ENCODE measurements at regions not wholly inside any gene's neighbourhood (a gene's known extent, or its start where the extent isn't known, plus 50 kb on each side); places are given as distances from the start of the nearest gene placed in this dataset.

DNA sequence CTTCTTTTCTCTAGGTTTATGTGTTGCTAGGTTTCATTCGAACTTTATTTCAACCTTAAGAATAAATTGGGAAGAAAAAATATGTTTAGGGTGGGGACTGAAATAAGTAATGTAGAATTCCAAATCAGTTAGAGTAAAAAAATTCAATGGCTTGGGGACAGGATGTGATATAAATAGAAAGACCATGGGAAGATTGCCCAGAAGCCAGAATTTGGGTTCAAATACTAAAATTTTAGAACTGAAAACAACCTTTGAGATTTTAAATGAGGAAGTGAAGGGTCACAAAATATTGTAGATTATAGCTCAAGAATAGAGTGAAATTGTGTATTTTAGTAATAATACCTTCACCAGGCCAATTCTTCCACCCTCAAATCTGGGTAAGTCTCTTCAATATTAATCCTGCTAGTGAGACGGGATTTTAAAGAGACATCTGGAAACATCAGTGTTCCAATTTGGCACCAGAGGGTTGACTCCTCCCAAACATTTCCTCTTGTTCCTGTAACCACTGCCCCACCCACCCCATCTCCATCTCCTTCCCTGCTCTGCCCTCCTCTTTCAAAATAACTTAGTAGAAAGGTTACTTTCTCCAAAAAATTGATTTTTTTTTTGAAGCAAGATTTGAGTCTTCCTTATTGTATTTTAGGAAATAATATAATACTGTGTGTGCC lies 51.3 kb upstream of the FAM3C start:
- no peak for DNase-seq

GRCh38 chr7:121446526-121446925 lies 50.4 kb upstream of the FAM3C start:
- DNase-seq = no peak

All from activated effector memory CD4-positive, alpha-beta T cell treated with anti-CD3 and anti-CD28 coated beads, Interleukin-2, amount 50 U/mL, for 16 hours (primary cell).